ENCODE measurements at regions not wholly inside any gene's neighbourhood (a gene's known extent, or its start where the extent isn't known, plus 50 kb on each side); places are given as distances from the start of the nearest gene placed in this dataset.

DNA sequence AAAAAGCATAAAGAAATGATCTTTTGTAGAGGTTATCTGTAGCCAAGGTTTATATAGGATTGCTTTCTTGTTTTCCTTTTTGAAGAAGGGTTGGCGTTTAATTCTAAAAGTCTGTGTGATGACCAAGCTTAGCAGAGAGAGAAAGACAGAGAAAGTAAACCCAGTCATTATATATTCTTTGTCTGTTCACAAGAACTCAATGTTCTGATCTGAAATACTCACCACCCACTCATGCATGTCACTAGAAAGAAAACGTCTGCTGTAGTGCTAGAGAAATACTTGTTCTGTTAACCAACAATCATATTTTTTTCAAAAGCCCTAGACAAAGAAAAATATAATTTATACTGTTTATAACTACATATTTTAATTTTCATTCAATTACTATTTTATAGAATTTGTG, 173.7 kb upstream of the SLITRK5 start:
- Mint-ChIP-seq H3K9me3 (no peaks in the 10 kb centered on the region), H3K36me3 (no peaks in the 10 kb centered on the region), H3K27me3 (ENCODE audit: low read depth) (peaks cover 6% of the 10 kb centered on the region), H3K27ac (no peak overlapping the region), H3K4me3 (no peak overlapping the region), H3K4me1 (no peaks in the 10 kb centered on the region)
- no peak for DNase-seq (ENCODE audit: low spot score in 2 of 2, unreplicated experiment in 2 of 2)
- TF ChIP-seq CTCF (IDR thresholded peaks at IDR 0.05; ENCODE audit: unreplicated experiment), result no peak

DNA sequence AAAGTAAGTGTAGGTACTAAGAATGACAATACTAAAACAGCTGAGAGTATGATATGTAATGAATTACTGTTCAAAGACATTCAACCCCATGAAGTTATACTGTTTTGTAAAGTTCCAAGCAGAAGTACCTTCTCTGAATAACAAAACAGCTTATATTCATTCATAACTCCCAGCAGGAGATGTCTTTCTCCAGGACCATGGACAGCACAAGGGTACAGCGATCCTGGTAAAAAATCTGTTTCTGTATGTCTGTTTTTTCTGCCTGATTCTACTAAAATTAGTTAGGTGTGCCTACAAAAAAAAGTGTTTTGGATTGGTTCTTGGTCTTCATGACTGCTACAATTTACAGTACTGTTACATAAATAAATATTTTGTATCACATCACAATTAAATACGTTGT, 172.5 kb upstream of the SLITRK5 start:
- Mint-ChIP-seq H3K27ac (no peak overlapping the region), H3K4me1 (no peaks in the 10 kb centered on the region), H3K27me3 (ENCODE audit: low read depth) (peaks cover 6% of the 10 kb centered on the region), H3K4me3 (no peak overlapping the region), H3K36me3 (no peaks in the 10 kb centered on the region), H3K9me3 (no peaks in the 10 kb centered on the region)
- no peak for DNase-seq (ENCODE audit: low spot score in 2 of 2, unreplicated experiment in 2 of 2)
- no peak for TF ChIP-seq CTCF (IDR thresholded peaks at IDR 0.05; ENCODE audit: unreplicated experiment)

GRCh38 chr13:87524775-87525174, 146.4 kb upstream of the SLITRK5 start:
- Mint-ChIP-seq H3K27me3 (ENCODE audit: low read depth) (no peaks in the 10 kb centered on the region), H3K36me3 (no peaks in the 10 kb centered on the region), H3K27ac (no peak overlapping the region), H3K9me3 (peaks cover 12% of the 10 kb centered on the region), H3K4me3 (no peak overlapping the region), H3K4me1 (no peaks in the 10 kb centered on the region)
- TF ChIP-seq CTCF (IDR thresholded peaks at IDR 0.05; ENCODE audit: unreplicated experiment), result no peak
- DNase-seq (ENCODE audit: low spot score in 2 of 2, unreplicated experiment in 2 of 2), result no peak

DNA sequence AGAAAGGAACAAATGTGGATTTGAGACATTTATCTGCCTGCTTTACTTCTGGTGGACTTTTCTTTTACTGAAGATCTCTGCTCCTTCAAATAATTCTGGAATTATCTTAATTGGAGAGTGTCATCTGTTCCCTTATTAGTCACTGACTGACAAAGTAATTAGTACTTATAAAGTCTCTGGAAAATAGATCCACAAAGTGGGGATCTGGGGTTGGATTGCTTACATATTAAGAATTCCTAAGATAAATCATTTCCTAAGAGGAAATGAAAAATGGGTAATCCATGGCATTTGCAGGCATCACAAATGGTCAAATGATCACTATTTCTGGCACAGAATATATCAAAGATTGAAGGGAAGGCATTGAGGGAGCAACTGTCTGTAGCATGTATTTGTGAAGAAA, 137.4 kb upstream of the SLITRK5 start:
- H3K36me3 Mint-ChIP-seq, result no peaks in the 10 kb centered on the region
- H3K27me3 Mint-ChIP-seq (ENCODE audit: low read depth), result no peaks in the 10 kb centered on the region
- no peak for TF ChIP-seq CTCF (IDR thresholded peaks at IDR 0.05; ENCODE audit: unreplicated experiment)
- H3K4me3 Mint-ChIP-seq, result no peak overlapping the region
- H3K27ac Mint-ChIP-seq, result no peak overlapping the region
- H3K9me3 Mint-ChIP-seq, result no peaks in the 10 kb centered on the region
- no peaks in the 10 kb centered on the region for H3K4me1 Mint-ChIP-seq
- no peak for DNase-seq (ENCODE audit: low spot score in 2 of 2, unreplicated experiment in 2 of 2)

GRCh38 chr13:87535911-87536310, 135.3 kb upstream of the SLITRK5 start:
- no peak for DNase-seq (ENCODE audit: low spot score in 2 of 2, unreplicated experiment in 2 of 2)
- no peak for TF ChIP-seq CTCF (IDR thresholded peaks at IDR 0.05; ENCODE audit: unreplicated experiment)
- Mint-ChIP-seq H3K27ac (no peak overlapping the region), H3K4me1 (no peaks in the 10 kb centered on the region), H3K27me3 (ENCODE audit: low read depth) (no peaks in the 10 kb centered on the region), H3K36me3 (no peaks in the 10 kb centered on the region), H3K4me3 (no peak overlapping the region), H3K9me3 (no peaks in the 10 kb centered on the region)

DNA sequence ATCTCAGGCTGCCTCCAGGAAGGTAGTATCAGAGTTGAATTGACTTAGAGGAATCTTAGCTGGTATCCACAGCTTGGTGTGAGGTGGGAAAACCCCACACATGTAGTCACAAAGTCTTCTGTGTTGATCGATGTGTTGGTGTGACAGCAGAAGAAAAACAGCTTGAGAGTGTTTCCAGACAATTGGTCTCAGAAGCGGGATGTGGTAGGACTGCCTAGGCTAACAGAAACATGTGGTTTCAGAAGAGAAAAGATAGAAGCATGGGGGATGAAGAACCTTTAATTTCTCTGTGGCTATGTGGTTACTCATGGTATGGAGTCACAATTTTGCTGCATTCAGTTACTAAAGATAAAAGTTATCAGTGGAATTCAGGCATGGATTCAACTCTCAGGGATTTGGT, 134.7 kb upstream of the SLITRK5 start:
- H3K27me3 Mint-ChIP-seq (ENCODE audit: low read depth), result no peaks in the 10 kb centered on the region
- DNase-seq (ENCODE audit: low spot score in 2 of 2, unreplicated experiment in 2 of 2), result no peak
- H3K4me3 Mint-ChIP-seq, result no peak overlapping the region
- H3K4me1 Mint-ChIP-seq, result no peaks in the 10 kb centered on the region
- no peak overlapping the region for H3K27ac Mint-ChIP-seq
- H3K9me3 Mint-ChIP-seq, result no peaks in the 10 kb centered on the region
- no peaks in the 10 kb centered on the region for H3K36me3 Mint-ChIP-seq
- TF ChIP-seq CTCF (IDR thresholded peaks at IDR 0.05; ENCODE audit: unreplicated experiment), result no peak

Data from mesothelial cell of epicardium (in vitro differentiated cells).